RWPE1 (cell line): ENCODE measurements at regions not wholly inside any gene's neighbourhood (a gene's known extent, or its start where the extent isn't known, plus 50 kb on each side); places are given as distances from the start of the nearest gene placed in this dataset.

Experiments
- CTCF ChIA-PET: fragments of 350-600 bp; sonication (Branson Sonifier 250); formaldehyde crosslinking; extraction: SDS; loops from one replicate; lab custom pipeline; 2021; lab: Yijun Ruan, JAX
- POLR2A ChIA-PET: fragments of 400-600 bp; formaldehyde crosslinking; extraction: SDS; loops from one replicate; lab custom pipeline; 2020; ENCODE audit warnings: antibody characterized with exemption; ENCODE audit not compliant: low non-redundant PET; lab: Yijun Ruan, JAX
- DNase-seq: peaks from one replicate; pipeline ENCODE4 v3.0.0; 2012; ENCODE audit warnings: low spot score
- H3K27ac ChIP-seq: fragments of 450-650 bp; 2 replicates; pipeline ENCODE4 v1.5.1; 2017
- TF ChIP-seq, protein P1 (sequence below): fragments of 450-650 bp; conservative IDR thresholded peaks from 2 replicates; pipeline ENCODE4 v1.5.1; 2017; ENCODE audit warnings: low read depth, mild to moderate bottlenecking

- H3K27ac ChIP-seq = peak overlapping the region; percentile 79
- CTCF ChIA-PET = interaction anchor here (0.7 to 1.4 kb wide), 3 partner anchors 26 to 1728 kb away, joined by 3 read pairs; no protein-coding TSS in a partner anchor
- DNase-seq = no peak
- POLR2A ChIA-PET = interaction anchor here (1.1 kb wide), 1 partner anchor 417 kb away, joined by 3 read pairs; no protein-coding TSS in a partner anchor
- TF ChIP-seq, protein P1, sequence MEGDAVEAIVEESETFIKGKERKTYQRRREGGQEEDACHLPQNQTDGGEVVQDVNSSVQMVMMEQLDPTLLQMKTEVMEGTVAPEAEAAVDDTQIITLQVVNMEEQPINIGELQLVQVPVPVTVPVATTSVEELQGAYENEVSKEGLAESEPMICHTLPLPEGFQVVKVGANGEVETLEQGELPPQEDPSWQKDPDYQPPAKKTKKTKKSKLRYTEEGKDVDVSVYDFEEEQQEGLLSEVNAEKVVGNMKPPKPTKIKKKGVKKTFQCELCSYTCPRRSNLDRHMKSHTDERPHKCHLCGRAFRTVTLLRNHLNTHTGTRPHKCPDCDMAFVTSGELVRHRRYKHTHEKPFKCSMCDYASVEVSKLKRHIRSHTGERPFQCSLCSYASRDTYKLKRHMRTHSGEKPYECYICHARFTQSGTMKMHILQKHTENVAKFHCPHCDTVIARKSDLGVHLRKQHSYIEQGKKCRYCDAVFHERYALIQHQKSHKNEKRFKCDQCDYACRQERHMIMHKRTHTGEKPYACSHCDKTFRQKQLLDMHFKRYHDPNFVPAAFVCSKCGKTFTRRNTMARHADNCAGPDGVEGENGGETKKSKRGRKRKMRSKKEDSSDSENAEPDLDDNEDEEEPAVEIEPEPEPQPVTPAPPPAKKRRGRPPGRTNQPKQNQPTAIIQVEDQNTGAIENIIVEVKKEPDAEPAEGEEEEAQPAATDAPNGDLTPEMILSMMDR = no peak
Observed at GRCh38 chr15:58332676-58333400, 99.0 kb upstream of the LIPC start.

GRCh38 chr15:58334803-58335202, 97.0 kb upstream of the LIPC start:
- POLR2A ChIA-PET = no interaction called here
- no peak for DNase-seq
- H3K27ac ChIP-seq = no peak overlapping the region
- TF ChIP-seq, protein P1 = no peak
- CTCF ChIA-PET = no interaction called here

GRCh38 chr15:58336161-58336560, 95.6 kb upstream of the LIPC start:
- POLR2A ChIA-PET = no interaction called here
- CTCF ChIA-PET = no interaction called here
- H3K27ac ChIP-seq = no peak overlapping the region
- TF ChIP-seq, protein P1 = no peak
- no peak for DNase-seq

DNA sequence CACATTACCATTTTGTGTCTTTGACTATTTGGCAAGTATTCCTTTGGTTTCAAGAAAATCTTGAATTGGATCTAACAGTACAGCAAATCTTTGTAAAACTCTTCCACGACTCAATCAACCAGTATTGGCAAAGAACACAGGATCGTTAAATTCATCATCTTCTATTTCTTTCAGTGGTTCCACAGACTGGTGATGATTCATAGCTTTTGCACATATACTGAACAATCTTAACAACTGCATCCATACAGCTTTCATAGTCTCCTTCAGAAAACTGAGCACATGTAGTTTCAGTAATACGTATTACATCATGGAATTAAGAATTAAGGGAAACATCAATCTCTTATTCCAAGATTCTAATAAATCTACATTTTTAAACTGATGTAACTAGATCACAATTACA, 91.6 kb upstream of the LIPC start:
- POLR2A ChIA-PET = no interaction called here

DNA sequence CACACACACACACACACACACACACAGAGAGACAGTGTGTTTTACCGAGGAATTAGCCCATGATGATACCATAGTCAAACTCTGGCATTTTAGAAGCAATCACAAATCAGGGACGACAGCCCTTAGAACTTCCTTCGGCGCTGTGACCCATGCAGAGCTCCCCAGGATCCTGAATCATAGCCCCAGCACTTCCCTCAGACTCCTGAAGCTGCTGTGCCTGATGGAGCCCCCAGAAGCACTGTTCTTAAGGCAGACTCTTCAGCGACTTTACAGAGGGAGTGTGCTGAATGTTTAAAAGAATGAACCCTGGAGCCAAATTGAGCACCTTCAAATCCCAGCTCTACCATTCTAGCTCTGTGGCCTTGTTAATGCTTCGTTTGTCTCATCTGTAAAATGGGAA, 89.3 kb upstream of the LIPC start:
- CTCF ChIA-PET = interaction anchor here (0.9 kb wide), 1 partner anchor 66 kb away, joined by 3 read pairs; no protein-coding TSS in a partner anchor
- no peak overlapping the region for H3K27ac ChIP-seq
- TF ChIP-seq, protein P1 = no peak
- DNase-seq = no peak
- POLR2A ChIA-PET = no interaction called here

More for the DNA sequence above, 91.6 kb upstream of the LIPC start:
- TF ChIP-seq, protein P1 = no peak
- CTCF ChIA-PET = no interaction called here
- DNase-seq = no peak
- H3K27ac ChIP-seq = no peak overlapping the region

GRCh38 chr15:58344213-58345070, 87.3 kb upstream of the LIPC start:
- ChIA-PET POLR2A (no interaction called here), CTCF (interaction anchor here (0.6 kb wide), 1 partner anchor 316 kb away, joined by 6 read pairs; no protein-coding TSS in a partner anchor)
- DNase-seq = no peak
- TF ChIP-seq, protein P1 = no peak
- H3K27ac ChIP-seq = no peak overlapping the region
